Gastrocnemius medialis (tissue), 4 donors: ENCODE measurements at regions not wholly inside any gene's neighbourhood (a gene's known extent, or its start where the extent isn't known, plus 50 kb on each side); places are given as distances from the start of the nearest gene placed in this dataset.

ENCODE experiments used
- POLR2A ChIP-seq, 2 donors: fragments of 450-650 bp; IDR thresholded peaks; one replicate each; pipeline ENCODE4 v1.6.1; 2017; ENCODE audit warnings: antibody characterized with exemption in 2 of 2, mild to moderate bottlenecking in 2 of 2, moderate library complexity in 2 of 2
- TF ChIP-seq, protein P1 (sequence below), 5 experiments: fragments of 450-650 bp in 3 of 5; fragments of 200-600 bp in 2 of 5; sonication (generic) in 2 of 5; IDR thresholded peaks in 4 of 5; conservative IDR thresholded peaks in 1 of 5; 1 replicate in 4 of 5; 2 replicates in 1 of 5; pipeline ENCODE4 v1.5.1; 2016 to 2019; ENCODE audit warnings: antibody characterized with exemption in 5 of 5, mild to moderate bottlenecking in 3 of 5, moderate library complexity in 3 of 5

DNA sequence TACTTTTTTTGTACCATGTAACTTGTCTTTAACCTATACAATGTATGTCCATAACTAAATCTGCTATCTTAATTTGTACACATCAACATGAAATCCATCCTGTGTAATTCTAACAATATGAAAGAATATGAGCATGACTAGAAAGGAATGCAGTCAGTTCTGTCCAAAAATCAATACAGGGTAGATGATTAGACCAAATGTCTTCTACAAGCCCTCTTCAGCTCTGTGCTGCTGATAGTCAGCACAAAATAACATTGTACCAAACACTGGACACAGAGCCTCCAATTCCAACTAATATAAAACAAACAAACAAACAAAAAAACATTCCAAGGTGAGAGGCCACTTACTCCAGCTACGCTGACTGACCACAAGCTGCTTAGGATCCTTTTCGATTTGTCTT is 301.4 kb upstream of the IRAK1BP1 start:
- TF ChIP-seq, protein P1, sequence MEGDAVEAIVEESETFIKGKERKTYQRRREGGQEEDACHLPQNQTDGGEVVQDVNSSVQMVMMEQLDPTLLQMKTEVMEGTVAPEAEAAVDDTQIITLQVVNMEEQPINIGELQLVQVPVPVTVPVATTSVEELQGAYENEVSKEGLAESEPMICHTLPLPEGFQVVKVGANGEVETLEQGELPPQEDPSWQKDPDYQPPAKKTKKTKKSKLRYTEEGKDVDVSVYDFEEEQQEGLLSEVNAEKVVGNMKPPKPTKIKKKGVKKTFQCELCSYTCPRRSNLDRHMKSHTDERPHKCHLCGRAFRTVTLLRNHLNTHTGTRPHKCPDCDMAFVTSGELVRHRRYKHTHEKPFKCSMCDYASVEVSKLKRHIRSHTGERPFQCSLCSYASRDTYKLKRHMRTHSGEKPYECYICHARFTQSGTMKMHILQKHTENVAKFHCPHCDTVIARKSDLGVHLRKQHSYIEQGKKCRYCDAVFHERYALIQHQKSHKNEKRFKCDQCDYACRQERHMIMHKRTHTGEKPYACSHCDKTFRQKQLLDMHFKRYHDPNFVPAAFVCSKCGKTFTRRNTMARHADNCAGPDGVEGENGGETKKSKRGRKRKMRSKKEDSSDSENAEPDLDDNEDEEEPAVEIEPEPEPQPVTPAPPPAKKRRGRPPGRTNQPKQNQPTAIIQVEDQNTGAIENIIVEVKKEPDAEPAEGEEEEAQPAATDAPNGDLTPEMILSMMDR (IDR thresholded peaks at IDR 0.05 in 4 of 5, conservative IDR thresholded peaks at IDR 0.05 in 1 of 5): no peak
- no peak for TF ChIP-seq POLR2A (IDR thresholded peaks at IDR 0.05)
